Erythroblast (primary cell): ENCODE measurements at regions not wholly inside any gene's neighbourhood (a gene's known extent, or its start where the extent isn't known, plus 50 kb on each side); places are given as distances from the start of the nearest gene placed in this dataset.

Experiments used
- GATA1 ChIP-seq: IDR thresholded peaks from 2 replicates; pipeline ENCODE4 v1.6.1; 2011; ENCODE audit warnings: low read depth, mild to moderate bottlenecking, control low read depth, low read length, moderate library complexity
- POLR2A ChIP-seq: IDR thresholded peaks from 2 replicates; pipeline ENCODE4 v1.6.1; 2011; ENCODE audit warnings: mild to moderate bottlenecking, low read length

GRCh38 chr14:87529081-87529480 lies 463.9 kb downstream of the GALC start:
- TF ChIP-seq POLR2A = no peak
- TF ChIP-seq GATA1 = no peak
